H9 (cell line): ENCODE measurements at regions not wholly inside any gene's neighbourhood (a gene's known extent, or its start where the extent isn't known, plus 50 kb on each side); places are given as distances from the start of the nearest gene placed in this dataset.

Experiments used
- DNase-seq: peaks from one replicate; pipeline ENCODE4 v3.0.0-alpha.2; 2017
- H2AFZ ChIP-seq: one replicate; pipeline ENCODE4 v1.6.1; 2013; ENCODE audit warnings: mild to moderate bottlenecking, low read length, control low read depth, moderate library complexity
- H2AK5ac ChIP-seq: 2 replicates; pipeline ENCODE4 v1.6.1; 2013; ENCODE audit warnings: low read length, control low read depth, mixed read lengths; ENCODE audit not compliant: insufficient read length
- H2BK120ac ChIP-seq: one replicate; pipeline ENCODE4 v1.6.1; 2013; ENCODE audit warnings: low read depth, mild to moderate bottlenecking, low read length, control low read depth, inconsistent platforms; ENCODE audit not compliant: poor library complexity, severe bottlenecking
- H2BK12ac ChIP-seq: 2 replicates; pipeline ENCODE4 v1.6.1; 2013; ENCODE audit warnings: low read length, control low read depth, mixed read lengths, low read depth; ENCODE audit not compliant: insufficient read length
- H2BK15ac ChIP-seq: 2 replicates; pipeline ENCODE4 v1.6.1; 2013; ENCODE audit warnings: low read depth, low read length, control low read depth
- H2BK20ac ChIP-seq: one replicate; pipeline ENCODE4 v1.6.1; 2013; ENCODE audit warnings: low read depth, mild to moderate bottlenecking, low read length, control low read depth, inconsistent platforms; ENCODE audit not compliant: poor library complexity, severe bottlenecking
- H2BK5ac ChIP-seq: 2 replicates; pipeline ENCODE4 v1.6.1; 2013; ENCODE audit warnings: low read length, control low read depth, mixed read lengths; ENCODE audit not compliant: insufficient read length
- H3K14ac ChIP-seq: 2 replicates; pipeline ENCODE4 v1.6.1; 2013; ENCODE audit warnings: low read length, control low read depth; ENCODE audit not compliant: insufficient read depth
- H3K18ac ChIP-seq: 2 replicates; pipeline ENCODE4 v1.6.1; 2013; ENCODE audit warnings: low read depth, mild to moderate bottlenecking, mixed read lengths, low read length, control low read depth; ENCODE audit not compliant: insufficient read length
- H3K23ac ChIP-seq: 2 replicates; pipeline ENCODE4 v1.6.1; 2013; ENCODE audit warnings: low read length, control low read depth, mixed read lengths, low read depth; ENCODE audit not compliant: insufficient read length
- H3K23me2 ChIP-seq: 2 replicates; pipeline ENCODE4 v1.6.1; 2013; ENCODE audit warnings: low read depth, mild to moderate bottlenecking, mixed read lengths, low read length, control low read depth; ENCODE audit not compliant: insufficient read length, poor library complexity, severe bottlenecking
- H3K27ac ChIP-seq: 2 replicates; pipeline ENCODE4 v1.5.1; 2013; ENCODE audit warnings: low read length, control low read depth, mixed read lengths, low read depth; ENCODE audit not compliant: insufficient read length
- H3K27me3 ChIP-seq: 2 replicates; pipeline ENCODE4 v1.6.1; 2013; ENCODE audit warnings: low read length, control low read depth, inconsistent platforms; ENCODE audit not compliant: insufficient read depth
- H3K4ac ChIP-seq: 2 replicates; pipeline ENCODE4 v1.6.1; 2013; ENCODE audit warnings: low read depth, mild to moderate bottlenecking, control low read depth, inconsistent platforms, low read length, moderate library complexity
- H3K4me1 ChIP-seq: 2 replicates; pipeline ENCODE4 v1.6.1; 2013; ENCODE audit warnings: low read length, control low read depth, inconsistent platforms; ENCODE audit not compliant: insufficient read depth
- H3K4me2 ChIP-seq: 2 replicates; pipeline ENCODE4 v1.6.1; 2013; ENCODE audit warnings: low read length, control low read depth, mixed read lengths; ENCODE audit not compliant: insufficient read length, insufficient read depth
- H3K56ac ChIP-seq: 2 replicates; pipeline ENCODE4 v1.6.1; 2013; ENCODE audit warnings: low read depth, mild to moderate bottlenecking, mixed read lengths, low read length, control low read depth; ENCODE audit not compliant: insufficient read length
- H3K79me1 ChIP-seq: 2 replicates; pipeline ENCODE4 v1.6.1; 2013; ENCODE audit warnings: low read depth, mild to moderate bottlenecking, moderate library complexity, low read length, control low read depth, inconsistent platforms; ENCODE audit not compliant: insufficient read depth, poor library complexity, severe bottlenecking
- H3K79me2 ChIP-seq: 2 replicates; pipeline ENCODE4 v1.6.1; 2013; ENCODE audit warnings: low read length, control low read depth, inconsistent platforms; ENCODE audit not compliant: insufficient read depth
- H3K9ac ChIP-seq: 2 replicates; pipeline ENCODE4 v1.6.1; 2013; ENCODE audit warnings: low read length, control low read depth, mixed read lengths; ENCODE audit not compliant: insufficient read length; ENCODE audit errors: extremely low read depth
- H3K9me3 ChIP-seq: one replicate; pipeline ENCODE4 v1.6.1; 2013; ENCODE audit warnings: low read depth, low read length, inconsistent platforms; ENCODE audit not compliant: control insufficient read depth
- H3T11ph ChIP-seq: one replicate; pipeline ENCODE4 v1.6.1; 2013; ENCODE audit warnings: mild to moderate bottlenecking, low read length, control low read depth, inconsistent platforms
- H4K20me1 ChIP-seq: one replicate; pipeline ENCODE4 v1.6.1; 2013; ENCODE audit not compliant: control insufficient read depth, insufficient read length, insufficient read depth
- H4K5ac ChIP-seq: 2 replicates; pipeline ENCODE4 v1.6.1; 2013; ENCODE audit warnings: low read depth, mild to moderate bottlenecking, mixed read lengths, low read length, control low read depth; ENCODE audit not compliant: insufficient read length
- H4K8ac ChIP-seq: replicated peaks from 2 replicates; pipeline ENCODE4 v1.6.1; 2013; ENCODE audit warnings: low read length, control low read depth, mixed read lengths, low read depth; ENCODE audit not compliant: insufficient read length
- H4K91ac ChIP-seq: 2 replicates; pipeline ENCODE4 v1.6.1; 2013; ENCODE audit warnings: low read depth, mild to moderate bottlenecking, moderate library complexity, mixed read lengths, low read length, control low read depth; ENCODE audit not compliant: insufficient read length
- H3K27ac Mint-ChIP-seq, 3 experiments: 2 replicates in 2 of 3; 3 replicates in 1 of 3; pipeline ENCODE4 v1.8.0; 2020 to 2021; ENCODE audit warnings: mixed read lengths in 3 of 3, mild to moderate bottlenecking in 1 of 3, moderate library complexity in 1 of 3
- H3K27me3 Mint-ChIP-seq: 2 replicates; pipeline ENCODE4 v1.8.0; 2021; ENCODE audit warnings: low read depth, mild to moderate bottlenecking, moderate library complexity, mixed read lengths
- H3K36me3 Mint-ChIP-seq, 3 experiments: 2 replicates in 2 of 3; 3 replicates in 1 of 3; pipeline ENCODE4 v1.8.0; 2020 to 2021; ENCODE audit warnings: low read depth in 3 of 3, mixed read lengths in 3 of 3; ENCODE audit not compliant: insufficient read depth in 1 of 3
- H3K4me1 Mint-ChIP-seq, 2 experiments: 2 replicates each; pipeline ENCODE4 v1.8.0; 2020; ENCODE audit warnings: mixed read lengths in 2 of 2
- H3K4me3 Mint-ChIP-seq, 2 experiments: 2 replicates in 1 of 2; 3 replicates in 1 of 2; pipeline ENCODE4 v1.8.0; 2020 to 2021; ENCODE audit warnings: mild to moderate bottlenecking in 2 of 2, mixed read lengths in 2 of 2, moderate library complexity in 1 of 2
- H3K9me3 Mint-ChIP-seq, 2 experiments: 2 replicates in 1 of 2; 3 replicates in 1 of 2; pipeline ENCODE4 v1.8.0; 2020; ENCODE audit warnings: mild to moderate bottlenecking in 2 of 2, mixed read lengths in 2 of 2, moderate library complexity in 1 of 2
- CTCF ChIP-seq: fragments of 200-600 bp; sonication (generic); conservative IDR thresholded peaks from 3 replicates; pipeline ENCODE4 v1.8.0; 2021; ENCODE audit warnings: antibody characterized with exemption, mild to moderate bottlenecking
- WGBS: extraction: QIAGEN DNeasy Blood & Tissue Kit; methylation state at CpG from one replicate; pipeline ENCODE4 v1.1.7; 2013; ENCODE audit warnings: missing lambda C conversion rate, low lambda C conversion rate, mixed read lengths; ENCODE audit not compliant: insufficient read length; ENCODE audit errors: extremely low coverage; 5-methylcytosine and 5-hydroxymethylcytosine counted together

GRCh38 chr10:110392868-110393740, 88.4 kb upstream of the SMNDC1 start:
- peak overlapping the region; percentile 84 for H3K14ac ChIP-seq
- no peak overlapping the region for H3K4me2 ChIP-seq
- no peak overlapping the region for H3K56ac ChIP-seq
- H3K23me2 ChIP-seq: no peaks in the 10 kb centered on the region
- no peak overlapping the region for H3K4ac ChIP-seq
- no peak overlapping the region for H3K4me3 Mint-ChIP-seq
- no peaks in the 10 kb centered on the region for H3K9me3 ChIP-seq
- H3K79me1 ChIP-seq: no peaks in the 10 kb centered on the region
- H4K8ac ChIP-seq: no peak overlapping the region
- H3T11ph ChIP-seq: no peak overlapping the region
- H2BK12ac ChIP-seq: no peak overlapping the region
- peak overlapping the region in 1 of 3 experiments; percentile 82; a peak in 3 of 7 replicates for H3K27ac Mint-ChIP-seq
- no peak overlapping the region for H4K5ac ChIP-seq
- H3K23ac ChIP-seq: no peak overlapping the region
- no peak overlapping the region for H3K9ac ChIP-seq
- no peak overlapping the region for H2AFZ ChIP-seq
- peak overlapping the region; percentile 46 for H3K18ac ChIP-seq
- H2BK15ac ChIP-seq: no peak overlapping the region
- H2BK5ac ChIP-seq: no peak overlapping the region
- DNase-seq: no peak
- no peak overlapping the region for H2AK5ac ChIP-seq
- H4K91ac ChIP-seq: no peak overlapping the region
- no peaks in the 10 kb centered on the region; a peak in 1 of 7 replicates for H3K36me3 Mint-ChIP-seq
- no peaks in the 10 kb centered on the region; a peak in 1 of 5 replicates for H3K9me3 Mint-ChIP-seq
- peaks cover 6% of the 10 kb centered on the region for H3K27me3 Mint-ChIP-seq
- H3K4me1 Mint-ChIP-seq: peaks cover 23 to 30% of the 10 kb centered on the region in 2 experiments
- H3K27ac ChIP-seq: no peak overlapping the region
- H3K4me1 ChIP-seq: peaks cover 6% of the 10 kb centered on the region; the same call in 1 of the 2 replicates
- WGBS: no CpG with 5 or more reads among the region's 19 CpGs
- no peaks in the 10 kb centered on the region for H4K20me1 ChIP-seq
- H3K79me2 ChIP-seq: no peaks in the 10 kb centered on the region
- no peaks in the 10 kb centered on the region for H3K27me3 ChIP-seq
- H2BK20ac ChIP-seq: no peak overlapping the region
- no peak for TF ChIP-seq CTCF
- no peak overlapping the region for H2BK120ac ChIP-seq
